Large intestine (tissue), 3 donors: ENCODE measurements at regions not wholly inside any gene's neighbourhood (a gene's known extent, or its start where the extent isn't known, plus 50 kb on each side); places are given as distances from the start of the nearest gene placed in this dataset.
A peak's percentile ranks its signal among the peaks of the same experiment; 100 is the strongest.
"Not testable (repeated sequence)": the region's sequence is repeated elsewhere in the genome, so short reads cannot be mapped to it uniquely, and the experiment has no call there.

Source experiments
- DNase-seq, 2 donors: peaks; one replicate each; pipeline versions ENCODE4 v3.0.0 to v3.0.0-alpha.2; 2013
- H3K27ac ChIP-seq: one replicate; pipeline ENCODE4 v1.5.1; 2013; ENCODE audit warnings: low read length
- H3K27me3 ChIP-seq: 2 replicates; pipeline ENCODE4 v1.6.1; 2013; ENCODE audit warnings: low read length; ENCODE audit not compliant: control insufficient read depth, insufficient read depth
- H3K36me3 ChIP-seq: 2 replicates; pipeline ENCODE4 v1.6.1; 2013; ENCODE audit warnings: low read length; ENCODE audit not compliant: control insufficient read depth, insufficient read depth
- H3K4me1 ChIP-seq: one replicate; pipeline ENCODE4 v1.6.1; 2013; ENCODE audit warnings: low read length; ENCODE audit not compliant: control insufficient read depth, insufficient read depth
- H3K4me3 ChIP-seq: one replicate; pipeline ENCODE4 v1.5.1; 2013; ENCODE audit warnings: low read length
- H3K9me3 ChIP-seq: one replicate; pipeline ENCODE4 v1.6.1; 2013; ENCODE audit warnings: mild to moderate bottlenecking, low read depth, low read length, moderate library complexity; ENCODE audit not compliant: control insufficient read depth
- WGBS: methylation state at CpG from one replicate; pipeline ENCODE4 v1.1.5; 2013; ENCODE audit warnings: low lambda C conversion rate; ENCODE audit not compliant: insufficient coverage; 5-methylcytosine and 5-hydroxymethylcytosine counted together

DNA sequence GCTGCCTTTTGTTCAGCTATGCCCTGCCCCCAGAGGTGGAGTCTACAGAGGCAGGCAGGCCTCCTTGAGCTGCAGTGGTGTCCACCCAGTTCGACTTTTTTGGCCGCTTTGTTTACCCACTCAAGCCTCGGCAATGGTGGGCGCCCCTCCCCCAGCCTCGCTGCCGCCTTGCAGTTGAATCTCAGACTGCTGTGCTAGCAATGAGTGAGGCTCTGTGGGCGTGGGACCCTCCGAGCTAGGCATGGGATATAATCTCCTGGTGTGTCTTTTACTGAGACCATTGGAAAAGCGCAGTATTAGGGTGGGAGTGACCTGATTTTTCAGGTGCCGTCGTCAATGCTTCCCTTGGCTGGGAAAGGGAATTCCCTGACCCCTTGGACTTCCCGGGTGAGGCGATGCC is 279.3 kb downstream of the PTH2R start:
- not testable (repeated sequence) for H3K36me3 ChIP-seq, H3K27me3 ChIP-seq, H3K27ac ChIP-seq, DNase-seq, H3K4me1 ChIP-seq, H3K9me3 ChIP-seq, H3K4me3 ChIP-seq
- no CpG with 5 or more reads among the region's 13 CpGs for WGBS

DNA sequence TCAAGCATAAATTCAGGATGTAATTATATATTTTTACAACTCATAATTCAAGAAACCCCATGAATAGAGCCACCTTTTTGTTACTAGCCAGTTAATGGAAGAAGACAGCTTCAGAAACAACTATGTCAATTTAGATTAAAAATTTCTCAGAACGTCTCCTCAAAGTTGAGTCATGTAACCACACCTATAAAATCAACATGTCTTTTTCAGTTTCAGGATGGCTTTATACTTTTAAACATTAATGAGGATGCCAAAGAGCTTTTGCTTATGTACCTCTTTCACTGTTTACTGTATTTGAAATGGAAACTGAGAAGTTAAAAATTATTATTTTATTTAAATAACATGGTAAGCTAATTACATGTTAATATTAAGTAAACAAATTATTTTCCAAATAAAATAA is 280.1 kb downstream of the PTH2R start:
- H3K4me3 ChIP-seq, result no peak overlapping the region
- no peaks in the 10 kb centered on the region for H3K36me3 ChIP-seq
- WGBS, result 78% methylated on average over 1 of the region's 1 CpG
- H3K27me3 ChIP-seq, result no peaks in the 10 kb centered on the region
- no peaks in the 10 kb centered on the region for H3K9me3 ChIP-seq
- no peaks in the 10 kb centered on the region for H3K4me1 ChIP-seq
- no peak for DNase-seq
- no peak overlapping the region for H3K27ac ChIP-seq

- not testable (repeated sequence) for H3K36me3 ChIP-seq, H3K27me3 ChIP-seq, H3K4me1 ChIP-seq, H3K27ac ChIP-seq, DNase-seq, H3K9me3 ChIP-seq, H3K4me3 ChIP-seq
- WGBS, result no CpG with 5 or more reads among the region's 1 CpG
Measured at GRCh38 chr2:208687720-208688119, 281.1 kb downstream of the PTH2R start.

- DNase-seq, result no peak
- H3K4me1 ChIP-seq, result no peaks in the 10 kb centered on the region
Measured at GRCh38 chr2:208698114-208698513, 291.5 kb downstream of the PTH2R start.

DNA sequence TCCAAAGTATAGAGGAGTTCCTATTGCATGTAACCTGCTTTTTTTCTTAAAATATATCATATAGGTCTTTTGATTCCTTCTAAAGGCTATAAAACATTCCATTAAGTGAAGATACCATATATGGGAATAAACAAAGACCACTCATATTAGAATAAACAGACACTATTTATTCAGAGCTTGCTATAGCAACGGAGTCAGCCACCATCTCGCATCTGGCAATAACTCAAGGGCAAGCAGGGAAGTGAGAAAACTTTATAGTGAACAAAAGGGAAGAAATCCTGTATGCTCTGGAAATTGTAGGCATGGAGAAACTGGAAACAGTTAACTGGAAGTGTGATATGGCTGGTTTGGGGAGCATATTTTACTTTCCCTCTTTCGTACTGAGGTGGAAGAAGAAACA is 301.9 kb downstream of the PTH2R start:
- Histone ChIP-seq H3K27ac (no peak overlapping the region), H3K36me3 (no peaks in the 10 kb centered on the region), H3K9me3 (no peaks in the 10 kb centered on the region), H3K27me3 (no peaks in the 10 kb centered on the region), H3K4me1 (no peaks in the 10 kb centered on the region), H3K4me3 (no peak overlapping the region)
- WGBS, result 60% methylated on average over 1 of the region's 3 CpGs
- DNase-seq, result peak in 1 of 2 donors; percentile 9

More at GRCh38 chr2:208698114-208698513, 291.5 kb downstream of the PTH2R start:
- Histone ChIP-seq H3K27ac (no peak overlapping the region), H3K27me3 (no peaks in the 10 kb centered on the region), H3K4me3 (no peak overlapping the region), H3K9me3 (no peaks in the 10 kb centered on the region), H3K36me3 (no peaks in the 10 kb centered on the region)

- H3K27ac ChIP-seq, result no peak overlapping the region
- DNase-seq, result no peak
Measured at GRCh38 chr2:208711598-208711997, 305.0 kb downstream of the PTH2R start.

DNA sequence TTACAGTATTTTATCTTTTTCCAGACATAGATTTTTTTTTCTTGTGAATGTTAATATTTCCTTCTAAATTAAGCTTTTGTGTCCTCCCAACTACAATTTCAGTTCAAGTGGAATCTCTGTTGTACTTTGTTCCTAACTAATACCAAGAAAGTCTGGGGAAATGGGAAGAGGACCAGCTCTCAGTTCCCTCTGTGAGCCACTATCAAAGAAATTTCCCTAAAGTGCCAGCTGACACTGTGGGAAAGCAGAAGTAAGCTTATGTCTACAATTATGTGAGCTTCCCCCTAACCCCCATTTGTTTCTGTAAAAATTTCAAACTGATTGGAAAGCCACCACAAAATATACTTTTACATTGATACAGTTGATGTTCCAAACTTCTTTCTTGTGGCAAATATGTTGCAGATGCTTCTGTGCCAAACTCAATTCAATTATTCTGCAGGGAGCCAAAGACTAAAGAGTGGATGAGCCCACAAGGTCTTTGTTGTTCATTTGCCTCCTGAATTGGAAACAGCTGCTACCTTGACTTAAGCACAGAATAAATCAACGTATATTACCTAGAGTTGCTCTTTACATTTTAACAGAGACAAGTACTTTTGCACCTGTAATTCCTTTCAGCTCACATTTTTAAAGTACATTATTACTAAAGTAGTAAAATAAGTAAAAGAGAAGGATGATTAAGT is 306.6 kb downstream of the PTH2R start:
- H3K27ac ChIP-seq, result no peak overlapping the region
- H3K9me3 ChIP-seq, result no peaks in the 10 kb centered on the region
- no peak for DNase-seq
- no peaks in the 10 kb centered on the region for H3K4me1 ChIP-seq
- no peak overlapping the region for H3K4me3 ChIP-seq
- WGBS, result no CpG with 5 or more reads among the region's 1 CpG
- no peaks in the 10 kb centered on the region for H3K36me3 ChIP-seq
- H3K27me3 ChIP-seq, result no peaks in the 10 kb centered on the region

More at GRCh38 chr2:208711598-208711997, 305.0 kb downstream of the PTH2R start:
- H3K4me3 ChIP-seq, result no peak overlapping the region
- H3K36me3 ChIP-seq, result no peaks in the 10 kb centered on the region
- H3K4me1 ChIP-seq, result no peaks in the 10 kb centered on the region
- H3K27me3 ChIP-seq, result no peaks in the 10 kb centered on the region
- no peaks in the 10 kb centered on the region for H3K9me3 ChIP-seq

DNA sequence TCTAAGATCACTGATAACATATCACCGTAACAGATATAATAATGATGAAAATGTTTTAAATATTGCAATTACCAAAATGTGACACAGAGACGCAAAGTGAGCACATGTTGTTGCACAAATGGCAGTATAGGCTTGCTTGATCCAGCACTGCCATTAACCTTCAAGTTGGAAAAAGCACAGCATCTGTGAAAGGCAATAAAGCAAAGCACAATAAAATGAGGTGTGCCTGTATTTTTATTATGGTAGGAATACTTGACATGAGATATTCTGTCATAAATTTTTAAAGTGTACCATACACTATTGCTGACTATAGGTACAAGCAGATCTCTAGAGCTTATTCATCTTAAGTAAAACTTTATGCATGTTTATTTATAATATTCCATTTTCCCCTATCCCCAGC is 312.2 kb downstream of the PTH2R start:
- WGBS, result no CpG with 5 or more reads among the region's 2 CpGs

GRCh38 chr2:208722731-208723130 is 316.1 kb downstream of the PTH2R start:
- 56% methylated on average over 1 of the region's 1 CpG for WGBS
- H3K27ac ChIP-seq, result no peak overlapping the region
- H3K4me1 ChIP-seq, result peaks cover 5% of the 10 kb centered on the region
- H3K4me3 ChIP-seq, result no peak overlapping the region
- no peaks in the 10 kb centered on the region for H3K36me3 ChIP-seq
- H3K9me3 ChIP-seq, result no peaks in the 10 kb centered on the region
- DNase-seq, result peak; percentile 19 to 63
- H3K27me3 ChIP-seq, result no peaks in the 10 kb centered on the region

More for the DNA sequence above, 312.2 kb downstream of the PTH2R start:
- Histone ChIP-seq H3K36me3 (no peaks in the 10 kb centered on the region), H3K27me3 (no peaks in the 10 kb centered on the region), H3K27ac (no peak overlapping the region), H3K9me3 (no peaks in the 10 kb centered on the region), H3K4me3 (no peak overlapping the region), H3K4me1 (peaks cover 5% of the 10 kb centered on the region)
- DNase-seq, result peak; percentile 33 to 70

GRCh38 chr2:208725280-208725679 is 318.7 kb downstream of the PTH2R start:
- Histone ChIP-seq H3K27ac (no peak overlapping the region), H3K4me1 (peaks cover 5% of the 10 kb centered on the region), H3K4me3 (no peak overlapping the region), H3K9me3 (no peaks in the 10 kb centered on the region), H3K27me3 (no peaks in the 10 kb centered on the region), H3K36me3 (no peaks in the 10 kb centered on the region)
- WGBS, result 60% methylated on average over 2 of the region's 4 CpGs
- DNase-seq, result no peak

- no peaks in the 10 kb centered on the region for H3K36me3 ChIP-seq
- no peak overlapping the region for H3K4me3 ChIP-seq
- no peaks in the 10 kb centered on the region for H3K27me3 ChIP-seq
- no peak overlapping the region for H3K27ac ChIP-seq
- 100% methylated on average over 1 of the region's 3 CpGs for WGBS
- peaks cover 5% of the 10 kb centered on the region for H3K4me1 ChIP-seq
- no peak for DNase-seq
- H3K9me3 ChIP-seq, result no peaks in the 10 kb centered on the region
Measured at GRCh38 chr2:208726242-208726641, 319.6 kb downstream of the PTH2R start.
